ENCODE measurements at regions not wholly inside any gene's neighbourhood (a gene's known extent, or its start where the extent isn't known, plus 50 kb on each side); places are given as distances from the start of the nearest gene placed in this dataset.

GRCh38 chr6:156560476-156560875 is 216.7 kb upstream of the ARID1B start:
- no peak for DNase-seq

- DNase-seq = no peak
Measured at GRCh38 chr6:156559162-156559690, 218.0 kb upstream of the ARID1B start.

GRCh38 chr6:156557911-156558259 is 219.3 kb upstream of the ARID1B start:
- DNase-seq = no peak

- no peak for DNase-seq
Measured at GRCh38 chr6:156557251-156557910, 219.8 kb upstream of the ARID1B start.

- no peak for DNase-seq
Measured at GRCh38 chr6:156556811-156557210, 220.4 kb upstream of the ARID1B start.

- DNase-seq = no peak
Measured at GRCh38 chr6:156555116-156555515, 222.1 kb upstream of the ARID1B start.

- no peak for DNase-seq
Measured at GRCh38 chr6:156554160-156554559, 223.0 kb upstream of the ARID1B start.

GRCh38 chr6:156552849-156553248 is 224.3 kb upstream of the ARID1B start:
- no peak for DNase-seq

GRCh38 chr6:156550949-156551348 is 226.2 kb upstream of the ARID1B start:
- no peak for DNase-seq

GRCh38 chr6:156545931-156546330 is 231.2 kb upstream of the ARID1B start:
- no peak for DNase-seq

GRCh38 chr6:156545021-156545420 is 232.2 kb upstream of the ARID1B start:
- no peak for DNase-seq

- no peak for DNase-seq
Measured at GRCh38 chr6:156544046-156544445, 233.1 kb upstream of the ARID1B start.

- no peak for DNase-seq
Measured at GRCh38 chr6:156543431-156543830, 233.7 kb upstream of the ARID1B start.

GRCh38 chr6:156538875-156539660 is 238.1 kb upstream of the ARID1B start:
- DNase-seq = no peak

- DNase-seq = no peak
Measured at GRCh38 chr6:156534594-156534993, 242.6 kb upstream of the ARID1B start.

GRCh38 chr6:156533872-156534524 is 243.2 kb upstream of the ARID1B start:
- no peak for DNase-seq

GRCh38 chr6:156526081-156526480 is 251.1 kb upstream of the ARID1B start:
- DNase-seq = no peak

- no peak for DNase-seq
Measured at GRCh38 chr6:156525541-156525940, 251.6 kb upstream of the ARID1B start.

- no peak for DNase-seq
Measured at GRCh38 chr6:156519940-156520339, 257.2 kb upstream of the ARID1B start.

- DNase-seq = no peak
Measured at GRCh38 chr6:156517088-156517487, 260.1 kb upstream of the ARID1B start.

GRCh38 chr6:156515242-156515641 is 261.9 kb upstream of the ARID1B start:
- no peak for DNase-seq

- DNase-seq = no peak
Measured at GRCh38 chr6:156513504-156513903, 263.7 kb upstream of the ARID1B start.

- DNase-seq = no peak
Measured at GRCh38 chr6:156511570-156511969, 265.6 kb upstream of the ARID1B start.

- no peak for DNase-seq
Measured at GRCh38 chr6:156511051-156511450, 266.1 kb upstream of the ARID1B start.

Measured in T-helper 9 cell (primary cell).